ENCODE measurements at regions not wholly inside any gene's neighbourhood (a gene's known extent, or its start where the extent isn't known, plus 50 kb on each side); places are given as distances from the start of the nearest gene placed in this dataset.

GRCh38 chr1:143661418-143662101 is 310.2 kb downstream of the FAM72C start:
- no peak overlapping the region for H3K4me3 ChIP-seq (ENCODE audit: low read length, poor library complexity, severe bottlenecking)
- peaks cover 6% of the 10 kb centered on the region; the same call in 1 of the 2 replicates for H3K9me3 ChIP-seq (ENCODE audit: insufficient read depth, low read depth, low read length)
- H3K4me1 ChIP-seq (ENCODE audit: insufficient read depth, low read length, poor library complexity, severe bottlenecking): no peaks in the 10 kb centered on the region
- no peak overlapping the region for H2AFZ ChIP-seq (ENCODE audit: low read length)
- no peaks in the 10 kb centered on the region for H4K20me1 ChIP-seq (ENCODE audit: insufficient read depth, low read length, poor library complexity, severe bottlenecking)
- H3F3A ChIP-seq (ENCODE audit: low read depth): no peaks in the 10 kb centered on the region
- TF ChIP-seq, protein P1, sequence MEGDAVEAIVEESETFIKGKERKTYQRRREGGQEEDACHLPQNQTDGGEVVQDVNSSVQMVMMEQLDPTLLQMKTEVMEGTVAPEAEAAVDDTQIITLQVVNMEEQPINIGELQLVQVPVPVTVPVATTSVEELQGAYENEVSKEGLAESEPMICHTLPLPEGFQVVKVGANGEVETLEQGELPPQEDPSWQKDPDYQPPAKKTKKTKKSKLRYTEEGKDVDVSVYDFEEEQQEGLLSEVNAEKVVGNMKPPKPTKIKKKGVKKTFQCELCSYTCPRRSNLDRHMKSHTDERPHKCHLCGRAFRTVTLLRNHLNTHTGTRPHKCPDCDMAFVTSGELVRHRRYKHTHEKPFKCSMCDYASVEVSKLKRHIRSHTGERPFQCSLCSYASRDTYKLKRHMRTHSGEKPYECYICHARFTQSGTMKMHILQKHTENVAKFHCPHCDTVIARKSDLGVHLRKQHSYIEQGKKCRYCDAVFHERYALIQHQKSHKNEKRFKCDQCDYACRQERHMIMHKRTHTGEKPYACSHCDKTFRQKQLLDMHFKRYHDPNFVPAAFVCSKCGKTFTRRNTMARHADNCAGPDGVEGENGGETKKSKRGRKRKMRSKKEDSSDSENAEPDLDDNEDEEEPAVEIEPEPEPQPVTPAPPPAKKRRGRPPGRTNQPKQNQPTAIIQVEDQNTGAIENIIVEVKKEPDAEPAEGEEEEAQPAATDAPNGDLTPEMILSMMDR (conservative IDR thresholded peaks at IDR 0.05; ENCODE audit: low read length): no peak
- TF ChIP-seq EZH2phosphoT487 (IDR thresholded peaks at IDR 0.05; ENCODE audit: borderline replicate concordance): no peak
- H3K36me3 ChIP-seq (ENCODE audit: insufficient read depth, low read length): no peaks in the 10 kb centered on the region
- no peak overlapping the region for H3K9ac ChIP-seq (ENCODE audit: low read depth, low read length, poor library complexity, severe bottlenecking)
- H3K79me2 ChIP-seq (ENCODE audit: insufficient read depth, low read length): no peaks in the 10 kb centered on the region
- H3K9me2 ChIP-seq (replicated peaks; ENCODE audit: low read depth, low read length): no peaks in the 10 kb centered on the region
- H3K4me2 ChIP-seq (ENCODE audit: low read depth, low read length, poor library complexity, severe bottlenecking): no peak overlapping the region
- no peaks in the 10 kb centered on the region for H3K27me3 ChIP-seq (ENCODE audit: insufficient read depth, low read length, poor library complexity, severe bottlenecking)

GRCh38 chr1:143660354-143660941 is 311.3 kb downstream of the FAM72C start:
- no peaks in the 10 kb centered on the region for H3K79me2 ChIP-seq (ENCODE audit: insufficient read depth, low read length)
- no peaks in the 10 kb centered on the region for H3F3A ChIP-seq (ENCODE audit: low read depth)
- H4K20me1 ChIP-seq (ENCODE audit: insufficient read depth, low read length, poor library complexity, severe bottlenecking): no peaks in the 10 kb centered on the region
- no peak overlapping the region for H2AFZ ChIP-seq (ENCODE audit: low read length)
- H3K4me3 ChIP-seq (ENCODE audit: low read length, poor library complexity, severe bottlenecking): no peak overlapping the region
- TF ChIP-seq, protein P1 (conservative IDR thresholded peaks at IDR 0.05; ENCODE audit: low read length): no peak
- no peak for TF ChIP-seq EZH2phosphoT487 (IDR thresholded peaks at IDR 0.05; ENCODE audit: borderline replicate concordance)
- H3K9me2 ChIP-seq (replicated peaks; ENCODE audit: low read depth, low read length): no peaks in the 10 kb centered on the region
- H3K9me3 ChIP-seq (ENCODE audit: insufficient read depth, low read depth, low read length): no peaks in the 10 kb centered on the region; the same call in 1 of the 2 replicates
- H3K36me3 ChIP-seq (ENCODE audit: insufficient read depth, low read length): no peaks in the 10 kb centered on the region
- no peaks in the 10 kb centered on the region for H3K4me1 ChIP-seq (ENCODE audit: insufficient read depth, low read length, poor library complexity, severe bottlenecking)
- H3K4me2 ChIP-seq (ENCODE audit: low read depth, low read length, poor library complexity, severe bottlenecking): no peak overlapping the region
- H3K27me3 ChIP-seq (ENCODE audit: insufficient read depth, low read length, poor library complexity, severe bottlenecking): no peaks in the 10 kb centered on the region
- H3K9ac ChIP-seq (ENCODE audit: low read depth, low read length, poor library complexity, severe bottlenecking): no peak overlapping the region

GRCh38 chr1:143653429-143653802 is 318.4 kb downstream of the FAM72C start:
- H2AFZ ChIP-seq (ENCODE audit: low read length): no peak overlapping the region
- H3K9me2 ChIP-seq (replicated peaks; ENCODE audit: low read depth, low read length): no peaks in the 10 kb centered on the region
- H3F3A ChIP-seq (ENCODE audit: low read depth): no peaks in the 10 kb centered on the region
- no peaks in the 10 kb centered on the region for H3K27me3 ChIP-seq (ENCODE audit: insufficient read depth, low read length, poor library complexity, severe bottlenecking)
- no peak overlapping the region for H3K4me2 ChIP-seq (ENCODE audit: low read depth, low read length, poor library complexity, severe bottlenecking)
- no peak overlapping the region for H3K9ac ChIP-seq (ENCODE audit: low read depth, low read length, poor library complexity, severe bottlenecking)
- H4K20me1 ChIP-seq (ENCODE audit: insufficient read depth, low read length, poor library complexity, severe bottlenecking): no peaks in the 10 kb centered on the region
- H3K4me1 ChIP-seq (ENCODE audit: insufficient read depth, low read length, poor library complexity, severe bottlenecking): no peaks in the 10 kb centered on the region
- no peaks in the 10 kb centered on the region for H3K36me3 ChIP-seq (ENCODE audit: insufficient read depth, low read length)
- no peaks in the 10 kb centered on the region for H3K79me2 ChIP-seq (ENCODE audit: insufficient read depth, low read length)
- TF ChIP-seq EZH2phosphoT487 (IDR thresholded peaks at IDR 0.05; ENCODE audit: borderline replicate concordance): no peak
- TF ChIP-seq, protein P1 (conservative IDR thresholded peaks at IDR 0.05; ENCODE audit: low read length): no peak
- no peak overlapping the region for H3K4me3 ChIP-seq (ENCODE audit: low read length, poor library complexity, severe bottlenecking)
- no peaks in the 10 kb centered on the region; the same call in 1 of the 2 replicates for H3K9me3 ChIP-seq (ENCODE audit: insufficient read depth, low read depth, low read length)

Data from Loucy (cell line).